PC-3 (cell line): ENCODE measurements at regions not wholly inside any gene's neighbourhood (a gene's known extent, or its start where the extent isn't known, plus 50 kb on each side); places are given as distances from the start of the nearest gene placed in this dataset.

Source experiments
- ATAC-seq: fragments of 200-7000 bp; cut with Tn5 transposase; 2 replicates; pipeline ENCODE4 v1.9.1; 2020; ENCODE audit warnings: mild to moderate bottlenecking, moderate library complexity
- BruUV-seq: library from RNA; stranded (reverse); fragments of 400-500 nt; replicated peaks from 2 replicates; lab custom pipeline; 2021; lab: Mats Ljungman, UMichigan
- CTCF ChIA-PET: fragments of 300-600 bp; sonication (Branson Sonifier 250); formaldehyde crosslinking; loops from one replicate; lab custom pipeline; 2022; ENCODE audit warnings: antibody characterized with exemption; lab: Charles Lee
- POLR2A ChIA-PET: fragments of 300-600 bp; sonication (Branson Sonifier 250); formaldehyde crosslinking; loops from one replicate; lab custom pipeline; 2022; ENCODE audit warnings: antibody characterized with exemption; ENCODE audit not compliant: unreplicated experiment; lab: Charles Lee
- DNase-seq: peaks from one replicate; pipeline ENCODE4 v3.0.0-alpha.2; 2015
- H2AFZ ChIP-seq: fragments of 300-600 bp; sonication (generic); 2 replicates; pipeline ENCODE4 v1.6.0; 2016; ENCODE audit warnings: antibody characterized with exemption, low read length
- H3F3A ChIP-seq: fragments of 300-600 bp; sonication (generic); one replicate; pipeline ENCODE4 v1.6.0; 2017; ENCODE audit warnings: antibody characterized with exemption, low read length, control low read depth, mild to moderate bottlenecking; ENCODE audit not compliant: unreplicated experiment
- H3K27ac ChIP-seq: fragments of 300-600 bp; sonication (generic); 2 replicates; pipeline ENCODE4 v1.5.1; 2016; ENCODE audit warnings: mild to moderate bottlenecking, low read length
- H3K27me3 ChIP-seq: fragments of 300-600 bp; sonication (generic); 2 replicates; pipeline ENCODE4 v1.6.1; 2016; ENCODE audit warnings: low read length, mixed read lengths
- H3K36me3 ChIP-seq: fragments of 300-600 bp; sonication (generic); 2 replicates; pipeline ENCODE4 v1.6.1; 2016; ENCODE audit warnings: low read depth, mixed run types, low read length, mixed read lengths
- H3K4me1 ChIP-seq: fragments of 300-600 bp; sonication (generic); 2 replicates; pipeline ENCODE4 v1.5.1; 2016; ENCODE audit warnings: low read length; ENCODE audit not compliant: insufficient read depth
- H3K4me2 ChIP-seq: fragments of 300-600 bp; sonication (generic); 2 replicates; pipeline ENCODE4 v1.6.0; 2016; ENCODE audit warnings: low read length
- H3K4me3 ChIP-seq: fragments of 300-600 bp; sonication (generic); 2 replicates; pipeline ENCODE4 v1.5.1; 2016; ENCODE audit warnings: mild to moderate bottlenecking, low read length, mixed read lengths
- H3K79me2 ChIP-seq: fragments of 300-600 bp; sonication (generic); 2 replicates; pipeline ENCODE4 v1.6.1; 2017; ENCODE audit warnings: low read length, mixed read lengths
- H3K9ac ChIP-seq: fragments of 300-600 bp; sonication (generic); 2 replicates; pipeline ENCODE4 v1.6.0; 2016; ENCODE audit warnings: mild to moderate bottlenecking, low read length
- H3K9me2 ChIP-seq: fragments of 300-600 bp; sonication (generic); replicated peaks from 2 replicates; pipeline ENCODE4 v1.6.1; 2016; ENCODE audit warnings: mixed run types, low read length, mixed read lengths
- H3K9me3 ChIP-seq: fragments of 300-600 bp; sonication (generic); 2 replicates; pipeline ENCODE4 v1.6.1; 2016; ENCODE audit warnings: low read length, mixed read lengths
- H4K20me1 ChIP-seq: fragments of 300-600 bp; sonication (generic); 2 replicates; pipeline ENCODE4 v1.6.1; 2016; ENCODE audit warnings: low read length, mixed read lengths
- EZH2 ChIP-seq: fragments of 300-600 bp; sonication (generic); IDR thresholded peaks from one replicate; pipeline ENCODE4 v1.6.1; 2017; ENCODE audit warnings: antibody characterized with exemption, mild to moderate bottlenecking, low read length; ENCODE audit not compliant: unreplicated experiment
- EZH2phosphoT487 ChIP-seq: fragments of 300-600 bp; sonication (generic); IDR thresholded peaks from 2 replicates; pipeline ENCODE4 v1.6.1; 2018; ENCODE audit warnings: mild to moderate bottlenecking, antibody characterized with exemption, low read length, borderline replicate concordance
- intact Hi-C: fragments of 100-400 bp; cut with micrococcal nuclease; formaldehyde crosslinking; loops from 2 replicates; pipeline ENCODE4 v1.9.0; 2023
- TF ChIP-seq, protein P1 (sequence below): fragments of 300-600 bp; sonication (generic); conservative IDR thresholded peaks from 2 replicates; pipeline ENCODE4 v1.5.1; 2017; ENCODE audit warnings: antibody characterized with exemption, low read depth, mild to moderate bottlenecking, low read length

DNA sequence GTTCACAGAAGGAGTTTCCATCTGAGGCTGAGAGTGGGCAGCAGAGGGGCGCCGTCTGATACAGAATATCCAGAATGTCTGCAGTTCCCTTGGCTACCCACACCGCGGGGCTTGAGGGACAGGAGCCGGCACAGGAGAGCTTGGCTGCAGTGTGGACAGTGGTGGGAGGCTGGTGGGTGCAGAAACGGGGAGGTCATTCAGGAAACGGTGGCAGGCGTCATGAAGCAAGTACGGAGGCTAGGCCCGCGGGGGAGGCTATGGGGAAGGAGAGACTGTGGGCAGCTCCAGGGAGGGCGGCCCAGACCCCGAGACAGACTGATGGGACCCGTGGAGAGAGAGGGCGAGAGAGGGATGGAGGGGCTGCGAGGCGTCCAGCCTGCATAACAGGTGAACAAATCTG lies 55.2 kb upstream of the UQCRFS1 start:
- no peaks in the 10 kb centered on the region for H3K79me2 ChIP-seq
- H3K9ac ChIP-seq: no peak overlapping the region
- no peak overlapping the region for H3K4me3 ChIP-seq
- POLR2A ChIA-PET: no interaction called here
- DNase-seq (no peak), ATAC-seq (no peak)
- H2AFZ ChIP-seq: no peak overlapping the region
- intact Hi-C loops: no loop called here
- H3K9me3 ChIP-seq: no peaks in the 10 kb centered on the region
- H3K4me2 ChIP-seq: no peak overlapping the region
- H3K27me3 ChIP-seq: 0 out of 2 replicates have a peak, but pooled peaks cover 3% of the 10 kb centered on the region
- CTCF ChIA-PET: no interaction called here
- no peak overlapping the region for H3K27ac ChIP-seq
- no TSS peak for BruUV-seq
- no peak for TF ChIP-seq EZH2phosphoT487
- TF ChIP-seq EZH2: no peak
- TF ChIP-seq, protein P1, sequence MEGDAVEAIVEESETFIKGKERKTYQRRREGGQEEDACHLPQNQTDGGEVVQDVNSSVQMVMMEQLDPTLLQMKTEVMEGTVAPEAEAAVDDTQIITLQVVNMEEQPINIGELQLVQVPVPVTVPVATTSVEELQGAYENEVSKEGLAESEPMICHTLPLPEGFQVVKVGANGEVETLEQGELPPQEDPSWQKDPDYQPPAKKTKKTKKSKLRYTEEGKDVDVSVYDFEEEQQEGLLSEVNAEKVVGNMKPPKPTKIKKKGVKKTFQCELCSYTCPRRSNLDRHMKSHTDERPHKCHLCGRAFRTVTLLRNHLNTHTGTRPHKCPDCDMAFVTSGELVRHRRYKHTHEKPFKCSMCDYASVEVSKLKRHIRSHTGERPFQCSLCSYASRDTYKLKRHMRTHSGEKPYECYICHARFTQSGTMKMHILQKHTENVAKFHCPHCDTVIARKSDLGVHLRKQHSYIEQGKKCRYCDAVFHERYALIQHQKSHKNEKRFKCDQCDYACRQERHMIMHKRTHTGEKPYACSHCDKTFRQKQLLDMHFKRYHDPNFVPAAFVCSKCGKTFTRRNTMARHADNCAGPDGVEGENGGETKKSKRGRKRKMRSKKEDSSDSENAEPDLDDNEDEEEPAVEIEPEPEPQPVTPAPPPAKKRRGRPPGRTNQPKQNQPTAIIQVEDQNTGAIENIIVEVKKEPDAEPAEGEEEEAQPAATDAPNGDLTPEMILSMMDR: no peak
- no peaks in the 10 kb centered on the region for H3K4me1 ChIP-seq
- no peaks in the 10 kb centered on the region for H3K9me2 ChIP-seq
- no peaks in the 10 kb centered on the region for H4K20me1 ChIP-seq
- no peaks in the 10 kb centered on the region for H3K36me3 ChIP-seq
- no peaks in the 10 kb centered on the region for H3F3A ChIP-seq

DNA sequence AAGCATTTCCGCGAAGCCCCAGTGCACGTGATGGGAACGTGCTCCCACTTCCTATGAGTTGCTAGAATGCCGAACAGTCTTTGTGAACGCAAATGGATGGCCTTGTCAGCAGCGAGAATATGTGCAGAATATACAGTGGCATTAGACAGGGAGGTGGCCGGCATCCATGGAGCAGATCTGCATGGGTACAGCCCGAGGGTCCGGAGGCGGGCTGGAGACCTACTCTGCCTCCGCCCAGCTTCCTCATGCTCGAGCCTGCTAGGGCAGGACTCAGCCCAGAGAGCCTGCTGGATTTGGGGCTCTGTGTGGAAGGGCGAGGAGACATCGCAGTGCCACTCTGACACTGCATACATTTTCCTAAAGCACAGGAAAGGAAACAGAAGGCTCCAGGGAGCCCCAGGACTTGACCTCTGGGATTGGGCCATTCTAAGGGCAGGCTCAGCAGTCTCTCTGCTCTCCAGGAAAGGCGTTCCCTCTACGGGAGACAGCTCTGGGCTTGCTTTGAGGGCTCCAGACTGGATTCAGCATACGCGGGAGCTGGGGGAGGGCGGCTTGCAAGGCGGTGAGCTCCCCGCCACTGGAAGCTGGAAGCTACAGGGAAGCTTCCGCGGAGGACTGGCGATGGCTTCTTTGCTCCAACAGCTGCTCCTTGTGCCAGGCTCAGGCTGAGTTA lies 55.9 kb upstream of the UQCRFS1 start:
- no TSS peak for BruUV-seq
- no peaks in the 10 kb centered on the region for H3K9me2 ChIP-seq
- 0 out of 2 replicates have a peak, but pooled peaks cover 3% of the 10 kb centered on the region for H3K27me3 ChIP-seq
- H3K4me1 ChIP-seq: no peaks in the 10 kb centered on the region
- intact Hi-C loops: no loop called here
- H3K27ac ChIP-seq: no peak overlapping the region
- no peak overlapping the region for H2AFZ ChIP-seq
- H3K79me2 ChIP-seq: no peaks in the 10 kb centered on the region
- no peaks in the 10 kb centered on the region for H3K36me3 ChIP-seq
- no peak overlapping the region for H3K4me2 ChIP-seq
- H3K9ac ChIP-seq: no peak overlapping the region
- ChIA-PET POLR2A (no interaction called here), CTCF (no interaction called here)
- ATAC-seq (no peak), DNase-seq (no peak)
- TF ChIP-seq EZH2phosphoT487: no peak
- TF ChIP-seq, protein P1: no peak
- no peak for TF ChIP-seq EZH2
- H4K20me1 ChIP-seq: no peaks in the 10 kb centered on the region
- no peaks in the 10 kb centered on the region for H3F3A ChIP-seq
- no peak overlapping the region for H3K4me3 ChIP-seq
- no peaks in the 10 kb centered on the region for H3K9me3 ChIP-seq

DNA sequence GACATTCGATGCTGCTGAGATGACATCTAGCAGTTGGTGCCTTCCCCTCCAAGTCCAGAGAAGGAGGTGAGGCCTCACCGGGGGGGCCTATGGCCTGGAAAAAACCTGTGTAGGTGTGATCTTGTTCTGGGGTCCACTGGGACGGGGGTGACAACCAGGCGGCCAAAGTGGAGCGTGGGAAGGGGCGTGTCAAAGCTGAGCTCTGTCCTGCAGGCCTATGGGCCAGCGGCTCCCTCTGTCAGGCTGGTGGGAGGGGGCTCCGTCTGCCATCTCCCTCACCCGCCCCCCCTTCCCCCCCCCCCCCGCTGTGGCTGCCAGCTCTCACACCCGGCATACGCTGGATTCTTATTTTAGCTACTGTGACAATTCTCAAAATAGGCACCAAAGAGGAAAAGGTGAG lies 56.7 kb upstream of the UQCRFS1 start:
- Histone ChIP-seq H3F3A (no peaks in the 10 kb centered on the region), H3K9ac (no peak overlapping the region), H3K27me3 (0 out of 2 replicates have a peak, but pooled peaks cover 3% of the 10 kb centered on the region), H3K36me3 (no peaks in the 10 kb centered on the region), H2AFZ (no peak overlapping the region), H4K20me1 (no peaks in the 10 kb centered on the region), H3K79me2 (no peaks in the 10 kb centered on the region), H3K9me2 (no peaks in the 10 kb centered on the region), H3K27ac (no peak overlapping the region), H3K9me3 (no peaks in the 10 kb centered on the region), H3K4me2 (no peak overlapping the region), H3K4me1 (no peaks in the 10 kb centered on the region), H3K4me3 (no peak overlapping the region)
- no peak for DNase-seq
- ATAC-seq: no peak
- intact Hi-C loops: no loop called here
- ChIA-PET CTCF (no interaction called here), POLR2A (no interaction called here)
- BruUV-seq: no TSS peak
- TF ChIP-seq, protein P1: no peak
- TF ChIP-seq EZH2 (no peak), EZH2phosphoT487 (no peak)
